Natural killer cell (primary cell): ENCODE measurements at regions not wholly inside any gene's neighbourhood (a gene's known extent, or its start where the extent isn't known, plus 50 kb on each side); places are given as distances from the start of the nearest gene placed in this dataset.

Experiments used
- ATAC-seq, 3 donors: fragments of 150-1000 bp in 2 of 3; fragments of 200-7000 bp in 1 of 3; cut with Tn5 transposase; 1 replicate in 1 of 3; 2 replicates in 2 of 3; pipeline ENCODE4 v1.10.0; 2021; ENCODE audit warnings: mild to moderate bottlenecking in 2 of 3, moderate library complexity in 2 of 3
- DNase-seq, 2 donors: peaks; one replicate each; pipeline versions ENCODE4 v3.0.0 to v3.0.0-alpha.2; 2013 to 2021; ENCODE audit warnings: mixed read lengths in 1 of 2
- H3K27ac ChIP-seq: one replicate; pipeline ENCODE4 v1.5.1; 2013; ENCODE audit warnings: mild to moderate bottlenecking, low read length
- H3K27me3 ChIP-seq: one replicate; pipeline ENCODE4 v1.6.1; 2013; ENCODE audit warnings: low read length; ENCODE audit not compliant: control insufficient read depth, insufficient read depth
- H3K36me3 ChIP-seq: one replicate; pipeline ENCODE4 v1.6.1; 2013; ENCODE audit warnings: low read length; ENCODE audit not compliant: control insufficient read depth, insufficient read depth
- H3K4me1 ChIP-seq: one replicate; pipeline ENCODE4 v1.6.1; 2013; ENCODE audit warnings: low read length; ENCODE audit not compliant: control insufficient read depth, insufficient read depth
- H3K4me3 ChIP-seq: one replicate; pipeline ENCODE4 v1.5.1; 2013; ENCODE audit warnings: low read length
- H3K9me3 ChIP-seq: one replicate; pipeline ENCODE4 v1.6.1; 2013; ENCODE audit warnings: low read length; ENCODE audit not compliant: control insufficient read depth, insufficient read depth
- H3K27ac Mint-ChIP-seq, 2 donors: one replicate each; pipeline ENCODE4 v1.8.0; 2022; ENCODE audit warnings: mild to moderate bottlenecking in 2 of 2, mixed read lengths in 2 of 2, moderate library complexity in 1 of 2
- H3K27me3 Mint-ChIP-seq, 2 donors: one replicate each; pipeline ENCODE4 v1.8.0; 2022; ENCODE audit warnings: low read depth in 2 of 2, mixed read lengths in 2 of 2
- H3K36me3 Mint-ChIP-seq: one replicate; pipeline ENCODE4 v1.8.0; 2022; ENCODE audit warnings: mixed read lengths
- H3K4me1 Mint-ChIP-seq, 2 donors: one replicate each; pipeline ENCODE4 v1.8.0; 2022; ENCODE audit warnings: mixed read lengths in 2 of 2
- H3K4me3 Mint-ChIP-seq: one replicate; pipeline ENCODE4 v1.8.0; 2022; ENCODE audit warnings: mild to moderate bottlenecking, moderate library complexity, mixed read lengths
- H3K9me3 Mint-ChIP-seq, 2 donors: one replicate each; pipeline ENCODE4 v1.8.0; 2022; ENCODE audit warnings: mixed read lengths in 2 of 2
- CTCF ChIP-seq: fragments of 200-600 bp; IDR thresholded peaks from one replicate; pipeline ENCODE4 v1.8.0; 2022; ENCODE audit warnings: antibody characterized with exemption
- WGBS: methylation state at CpG from one replicate; pipeline ENCODE4 v1.1.7; 2013; ENCODE audit warnings: missing lambda C conversion rate; ENCODE audit not compliant: insufficient coverage; 5-methylcytosine and 5-hydroxymethylcytosine counted together
- intact Hi-C: fragments of 100-400 bp; cut with micrococcal nuclease; formaldehyde crosslinking; loops from one replicate; pipeline ENCODE4 v1.14.2; 2022

GRCh38 chr17:68812876-68813584 is 142.2 kb downstream of the ABCA8 start:
- H3K4me1 Mint-ChIP-seq, result no peaks in the 10 kb centered on the region
- Histone ChIP-seq H3K27ac (no peak overlapping the region), H3K9me3 (no peaks in the 10 kb centered on the region), H3K27me3 (no peaks in the 10 kb centered on the region), H3K4me3 (no peak overlapping the region), H3K4me1 (no peaks in the 10 kb centered on the region), H3K36me3 (no peaks in the 10 kb centered on the region)
- H3K27me3 Mint-ChIP-seq, result no peaks in the 10 kb centered on the region
- ATAC-seq (no peak), DNase-seq (no peak)
- 30% methylated on average over 1 of the region's 1 CpG for WGBS
- no peak overlapping the region for H3K27ac Mint-ChIP-seq
- peaks cover 0 to 2% of the 10 kb centered on the region in 2 donors for H3K9me3 Mint-ChIP-seq
- no peak overlapping the region for H3K4me3 Mint-ChIP-seq
- intact Hi-C loops, result no loop called here
- TF ChIP-seq CTCF, result no peak
- no peaks in the 10 kb centered on the region for H3K36me3 Mint-ChIP-seq

GRCh38 chr17:68809148-68809547 is 146.0 kb downstream of the ABCA8 start:
- no CpG with 5 or more reads among the region's 2 CpGs for WGBS
- no peak overlapping the region for H3K27ac Mint-ChIP-seq
- H3K9me3 ChIP-seq, result no peaks in the 10 kb centered on the region
- H3K36me3 ChIP-seq, result no peaks in the 10 kb centered on the region
- H3K4me3 ChIP-seq, result no peak overlapping the region
- H3K9me3 Mint-ChIP-seq, result peaks cover 0 to 2% of the 10 kb centered on the region in 2 donors
- no peak overlapping the region for H3K4me3 Mint-ChIP-seq
- no peaks in the 10 kb centered on the region for H3K36me3 Mint-ChIP-seq
- intact Hi-C loops, result no loop called here
- ATAC-seq, result no peak
- H3K27me3 ChIP-seq, result no peaks in the 10 kb centered on the region
- no peaks in the 10 kb centered on the region for H3K4me1 ChIP-seq
- H3K4me1 Mint-ChIP-seq, result no peaks in the 10 kb centered on the region
- peaks cover 0 to 6% of the 10 kb centered on the region in 2 donors for H3K27me3 Mint-ChIP-seq
- TF ChIP-seq CTCF, result no peak
- DNase-seq, result no peak
- no peak overlapping the region for H3K27ac ChIP-seq

GRCh38 chr17:68807998-68808772 is 147.0 kb downstream of the ABCA8 start:
- Histone ChIP-seq H3K36me3 (no peaks in the 10 kb centered on the region), H3K4me1 (no peaks in the 10 kb centered on the region), H3K27me3 (no peaks in the 10 kb centered on the region), H3K9me3 (no peaks in the 10 kb centered on the region), H3K4me3 (no peak overlapping the region), H3K27ac (no peak overlapping the region)
- no peaks in the 10 kb centered on the region for H3K4me1 Mint-ChIP-seq
- no peak for TF ChIP-seq CTCF
- no peak for DNase-seq
- no peak overlapping the region for H3K27ac Mint-ChIP-seq
- peaks cover 0 to 6% of the 10 kb centered on the region in 2 donors for H3K27me3 Mint-ChIP-seq
- no peak overlapping the region for H3K4me3 Mint-ChIP-seq
- intact Hi-C loops, result no loop called here
- 83% methylated on average over 2 of the region's 2 CpGs for WGBS
- H3K36me3 Mint-ChIP-seq, result no peaks in the 10 kb centered on the region
- no peak for ATAC-seq
- peaks cover 0 to 2% of the 10 kb centered on the region in 2 donors for H3K9me3 Mint-ChIP-seq
